Left kidney (tissue), 1 donor: ENCODE measurements at regions not wholly inside any gene's neighbourhood (a gene's known extent, or its start where the extent isn't known, plus 50 kb on each side); places are given as distances from the start of the nearest gene placed in this dataset.

Experiments
- DNase-seq: peaks from one replicate; pipeline ENCODE4 v3.0.0-alpha.2; 2013

GRCh38 chr14:104370256-104370870 is 209.2 kb upstream of the C14orf180 start:
- no peak for DNase-seq

- no peak for DNase-seq
Measured at GRCh38 chr14:104371031-104371430, 208.5 kb upstream of the C14orf180 start.

GRCh38 chr14:104371917-104372316 is 207.6 kb upstream of the C14orf180 start:
- no peak for DNase-seq

GRCh38 chr14:104372390-104373054 is 207.0 kb upstream of the C14orf180 start:
- no peak for DNase-seq

- DNase-seq: no peak
Measured at GRCh38 chr14:104373055-104373854, 206.3 kb upstream of the C14orf180 start.

GRCh38 chr14:104373855-104374717 is 205.5 kb upstream of the C14orf180 start:
- DNase-seq: no peak

GRCh38 chr14:104374718-104375080 is 204.9 kb upstream of the C14orf180 start:
- DNase-seq: no peak

GRCh38 chr14:104375551-104376201 is 203.9 kb upstream of the C14orf180 start:
- no peak for DNase-seq

- no peak for DNase-seq
Measured at GRCh38 chr14:104376202-104377140, 203.1 kb upstream of the C14orf180 start.

- no peak for DNase-seq
Measured at GRCh38 chr14:104377256-104377655, 202.3 kb upstream of the C14orf180 start.

GRCh38 chr14:104378698-104379113 is 200.9 kb upstream of the C14orf180 start:
- DNase-seq: no peak

GRCh38 chr14:104382361-104383087 is 197.0 kb upstream of the C14orf180 start:
- no peak for DNase-seq

- peak; percentile 25 for DNase-seq
Measured at GRCh38 chr14:104383088-104383995, 196.2 kb upstream of the C14orf180 start.

- DNase-seq: no peak
Measured at GRCh38 chr14:104383996-104384775, 195.4 kb upstream of the C14orf180 start.

- DNase-seq: no peak
Measured at GRCh38 chr14:104384776-104385071, 194.8 kb upstream of the C14orf180 start.

GRCh38 chr14:104385111-104385510 is 194.5 kb upstream of the C14orf180 start:
- no peak for DNase-seq

- DNase-seq: no peak
Measured at GRCh38 chr14:104385531-104386101, 193.9 kb upstream of the C14orf180 start.
